Ascending aorta (tissue), 2 donors: ENCODE measurements at regions not wholly inside any gene's neighbourhood (a gene's known extent, or its start where the extent isn't known, plus 50 kb on each side); places are given as distances from the start of the nearest gene placed in this dataset.

Experiments
- DNase-seq, 2 donors: peaks; one replicate each; pipeline ENCODE4 v3.0.0-alpha.2; 2019; ENCODE audit warnings: low spot score in 2 of 2
- H3K27ac ChIP-seq, 2 donors: fragments of 200-600 bp; sonication (generic); one replicate each; pipeline ENCODE4 v1.5.1; 2016 to 2017; ENCODE audit warnings: mild to moderate bottlenecking in 1 of 2
- H3K27me3 ChIP-seq: fragments of 200-600 bp; sonication (generic); one replicate; pipeline ENCODE4 v1.5.1; 2017
- H3K36me3 ChIP-seq, 2 donors: fragments of 200-600 bp; sonication (generic); one replicate each; pipeline ENCODE4 v1.5.1; 2016
- H3K4me1 ChIP-seq, 2 donors: fragments of 200-600 bp; sonication (generic); one replicate each; pipeline ENCODE4 v1.5.1; 2016 to 2017; ENCODE audit warnings: mild to moderate bottlenecking in 1 of 2
- H3K4me3 ChIP-seq, 2 donors: fragments of 200-600 bp; sonication (generic); one replicate each; pipeline ENCODE4 v1.5.1; 2016 to 2017; ENCODE audit warnings: mild to moderate bottlenecking in 1 of 2
- H3K9me3 ChIP-seq, 2 donors: fragments of 200-600 bp; sonication (generic); one replicate each; pipeline ENCODE4 v1.5.1; 2016
- intact Hi-C: fragments of 100-400 bp; cut with DNase I; formaldehyde crosslinking; loops from one replicate; pipeline ENCODE4 v1.15.1; 2023
- TF ChIP-seq, protein P1 (sequence below), 3 experiments: fragments of 200-600 bp in 2 of 3; fragments of 450-650 bp in 1 of 3; sonication (generic) in 2 of 3; IDR thresholded peaks; one replicate each; pipeline ENCODE4 v1.5.1; 2016 to 2019; ENCODE audit warnings: antibody characterized with exemption in 3 of 3, mild to moderate bottlenecking in 1 of 3, moderate library complexity in 1 of 3

DNA sequence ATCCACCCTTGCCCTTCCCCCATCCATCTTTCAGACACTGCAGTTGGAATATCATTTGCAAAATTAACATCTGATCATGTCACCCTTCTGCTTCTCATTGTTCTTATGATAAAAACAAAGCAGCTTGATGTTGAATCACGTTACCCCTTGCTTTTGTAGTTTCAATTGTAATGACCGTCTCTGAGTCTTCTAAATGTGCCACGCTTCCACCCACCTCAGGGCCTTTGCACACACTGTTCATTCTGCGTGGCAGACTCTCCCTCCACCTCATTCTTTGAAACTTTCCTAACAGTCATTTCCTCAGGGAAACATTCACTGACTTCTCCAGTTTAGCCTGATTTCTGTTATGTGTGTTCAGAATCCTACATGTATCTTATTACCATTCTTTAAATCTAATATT is 143.6 kb upstream of the LMO4 start:
- TF ChIP-seq, protein P1, sequence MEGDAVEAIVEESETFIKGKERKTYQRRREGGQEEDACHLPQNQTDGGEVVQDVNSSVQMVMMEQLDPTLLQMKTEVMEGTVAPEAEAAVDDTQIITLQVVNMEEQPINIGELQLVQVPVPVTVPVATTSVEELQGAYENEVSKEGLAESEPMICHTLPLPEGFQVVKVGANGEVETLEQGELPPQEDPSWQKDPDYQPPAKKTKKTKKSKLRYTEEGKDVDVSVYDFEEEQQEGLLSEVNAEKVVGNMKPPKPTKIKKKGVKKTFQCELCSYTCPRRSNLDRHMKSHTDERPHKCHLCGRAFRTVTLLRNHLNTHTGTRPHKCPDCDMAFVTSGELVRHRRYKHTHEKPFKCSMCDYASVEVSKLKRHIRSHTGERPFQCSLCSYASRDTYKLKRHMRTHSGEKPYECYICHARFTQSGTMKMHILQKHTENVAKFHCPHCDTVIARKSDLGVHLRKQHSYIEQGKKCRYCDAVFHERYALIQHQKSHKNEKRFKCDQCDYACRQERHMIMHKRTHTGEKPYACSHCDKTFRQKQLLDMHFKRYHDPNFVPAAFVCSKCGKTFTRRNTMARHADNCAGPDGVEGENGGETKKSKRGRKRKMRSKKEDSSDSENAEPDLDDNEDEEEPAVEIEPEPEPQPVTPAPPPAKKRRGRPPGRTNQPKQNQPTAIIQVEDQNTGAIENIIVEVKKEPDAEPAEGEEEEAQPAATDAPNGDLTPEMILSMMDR (IDR thresholded peaks at IDR 0.05) = no peak
- no peak for DNase-seq
- intact Hi-C loops = no loop called here
- Histone ChIP-seq H3K4me1 (no peaks in the 10 kb centered on the region), H3K4me3 (no peak overlapping the region), H3K27me3 (no peaks in the 10 kb centered on the region), H3K36me3 (no peaks in the 10 kb centered on the region), H3K27ac (no peak overlapping the region), H3K9me3 (no peaks in the 10 kb centered on the region)

DNA sequence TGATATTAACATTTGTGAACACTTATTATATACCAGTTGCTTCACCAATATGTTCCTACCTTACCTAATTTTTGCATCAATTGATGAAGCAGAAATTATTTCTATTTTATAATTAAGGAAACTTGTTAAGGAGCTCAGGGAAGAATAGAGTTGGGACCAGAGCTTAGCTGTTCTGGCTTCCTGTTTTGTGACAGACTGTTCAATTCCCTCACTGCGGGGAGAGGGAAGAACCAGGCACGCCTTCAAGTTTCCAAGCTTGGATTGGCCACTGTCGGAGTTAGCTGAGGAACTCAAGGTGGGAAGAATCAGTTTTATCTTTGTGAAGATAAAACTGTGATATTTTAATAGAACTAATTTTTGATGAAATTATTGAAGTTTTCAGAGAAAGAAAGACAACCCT is 142.3 kb upstream of the LMO4 start:
- Histone ChIP-seq H3K9me3 (no peaks in the 10 kb centered on the region), H3K4me1 (no peaks in the 10 kb centered on the region), H3K27ac (no peak overlapping the region), H3K36me3 (no peaks in the 10 kb centered on the region), H3K27me3 (no peaks in the 10 kb centered on the region), H3K4me3 (no peak overlapping the region)
- DNase-seq = no peak
- intact Hi-C loops = no loop called here
- TF ChIP-seq, protein P1 (IDR thresholded peaks at IDR 0.05) = no peak

DNA sequence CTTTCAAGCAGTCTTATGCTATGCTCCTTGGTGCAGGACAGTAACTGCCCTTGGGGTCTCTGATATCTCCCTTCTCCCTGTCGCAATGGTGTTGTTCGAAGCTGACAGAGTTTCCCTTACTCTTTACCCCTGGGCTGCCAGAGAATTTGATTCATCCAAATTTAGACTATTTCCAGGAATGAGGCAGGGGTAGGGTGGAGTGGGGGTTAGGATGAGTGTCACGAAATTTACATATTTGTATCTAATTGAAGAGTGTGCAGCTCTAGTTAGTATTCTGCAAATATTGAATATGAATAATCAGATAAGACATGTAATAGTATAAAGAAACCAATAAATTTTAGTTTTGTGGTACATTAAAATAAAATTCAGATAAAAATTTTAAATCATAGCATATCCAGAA is 140.0 kb upstream of the LMO4 start:
- no peaks in the 10 kb centered on the region for H3K4me1 ChIP-seq
- H3K27me3 ChIP-seq = no peaks in the 10 kb centered on the region
- DNase-seq = no peak
- TF ChIP-seq, protein P1 (IDR thresholded peaks at IDR 0.05) = no peak
- intact Hi-C loops = no loop called here
- H3K9me3 ChIP-seq = no peaks in the 10 kb centered on the region
- no peak overlapping the region for H3K4me3 ChIP-seq
- H3K36me3 ChIP-seq = no peaks in the 10 kb centered on the region
- no peak overlapping the region for H3K27ac ChIP-seq

DNA sequence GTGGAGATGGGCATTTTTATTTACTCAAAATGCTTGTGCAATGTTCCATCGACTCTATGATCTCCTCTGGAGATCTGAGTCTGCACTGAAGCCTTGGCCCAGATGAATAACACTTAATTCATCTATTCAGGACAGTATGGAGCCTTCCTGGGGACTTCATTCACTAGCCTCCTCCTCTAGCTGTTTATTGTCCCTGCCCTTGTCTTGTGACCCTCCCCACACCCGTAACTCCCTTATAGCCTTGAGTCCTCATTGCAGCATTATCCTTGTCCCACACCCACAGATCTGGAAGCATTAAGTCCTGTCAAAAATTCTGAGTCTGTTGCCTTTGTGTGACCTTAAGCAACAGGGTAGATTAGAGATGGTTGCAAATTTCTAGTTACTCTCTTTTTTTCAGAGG is 138.3 kb upstream of the LMO4 start:
- H3K36me3 ChIP-seq = no peaks in the 10 kb centered on the region
- DNase-seq = no peak
- intact Hi-C loops = no loop called here
- H3K4me1 ChIP-seq = no peaks in the 10 kb centered on the region
- peaks cover 0 to 3% of the 10 kb centered on the region in 2 donors for H3K9me3 ChIP-seq
- H3K27me3 ChIP-seq = no peaks in the 10 kb centered on the region
- H3K4me3 ChIP-seq = no peak overlapping the region
- TF ChIP-seq, protein P1 (IDR thresholded peaks at IDR 0.05) = no peak
- no peak overlapping the region for H3K27ac ChIP-seq

DNA sequence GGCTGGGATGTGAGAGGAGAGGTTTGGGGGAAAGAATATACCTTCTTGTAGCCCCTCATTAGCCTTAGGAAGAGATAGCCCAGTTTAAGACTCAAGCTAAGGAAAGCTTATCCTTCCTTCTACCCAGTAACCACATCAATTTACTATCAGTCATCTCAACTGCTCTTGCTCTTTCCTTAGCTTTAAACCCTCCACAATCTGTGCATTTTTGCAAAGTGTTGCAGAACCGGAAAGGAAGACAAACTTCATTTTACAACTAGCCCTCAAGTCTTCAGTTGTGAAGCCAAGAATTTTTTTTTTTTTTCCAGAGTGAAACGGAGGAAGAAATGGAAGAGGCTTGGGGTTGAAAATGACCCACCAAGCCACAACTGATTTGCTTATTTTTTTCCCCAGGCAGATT is 137.0 kb upstream of the LMO4 start:
- H3K36me3 ChIP-seq = no peaks in the 10 kb centered on the region
- H3K4me3 ChIP-seq = no peak overlapping the region
- peaks cover 0 to 3% of the 10 kb centered on the region in 2 donors for H3K9me3 ChIP-seq
- H3K27me3 ChIP-seq = no peaks in the 10 kb centered on the region
- no peaks in the 10 kb centered on the region for H3K4me1 ChIP-seq
- TF ChIP-seq, protein P1 (IDR thresholded peaks at IDR 0.05) = no peak
- no peak overlapping the region for H3K27ac ChIP-seq
- no peak for DNase-seq
- intact Hi-C loops = no loop called here

DNA sequence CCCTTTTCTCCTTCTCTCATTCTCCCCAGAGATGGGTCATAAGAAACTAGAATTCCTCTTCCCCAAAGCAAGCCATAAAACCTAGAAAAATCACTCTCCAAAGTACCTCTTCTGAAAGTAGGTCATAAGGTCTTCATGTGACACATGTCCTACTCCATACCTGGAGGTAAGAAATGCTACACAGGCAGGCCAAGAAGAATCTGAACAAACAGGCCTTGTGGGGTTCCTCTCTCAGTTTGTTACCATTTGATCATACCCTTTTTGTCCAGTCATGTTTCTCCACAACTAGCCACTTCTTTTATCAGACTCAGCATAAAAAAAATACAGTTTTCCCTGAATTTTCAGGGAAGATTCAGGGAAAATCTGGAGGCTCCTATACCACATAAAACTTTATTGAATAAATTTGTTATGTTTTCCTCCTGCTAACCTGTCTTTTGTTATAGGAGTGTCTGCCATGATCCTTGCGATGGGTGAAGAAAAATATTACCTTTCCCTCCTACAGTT is 134.4 kb upstream of the LMO4 start:
- Histone ChIP-seq H3K27ac (no peak overlapping the region), H3K36me3 (no peaks in the 10 kb centered on the region), H3K9me3 (peaks cover 0 to 3% of the 10 kb centered on the region in 2 donors), H3K4me1 (no peaks in the 10 kb centered on the region), H3K27me3 (no peaks in the 10 kb centered on the region), H3K4me3 (no peak overlapping the region)
- TF ChIP-seq, protein P1 (IDR thresholded peaks at IDR 0.05) = no peak
- no peak for DNase-seq
- intact Hi-C loops = no loop called here
